H1 (cell line): ENCODE measurements at regions not wholly inside any gene's neighbourhood (a gene's known extent, or its start where the extent isn't known, plus 50 kb on each side); places are given as distances from the start of the nearest gene placed in this dataset.

Experiments used
- CTCF ChIA-PET: fragments of 300-600 bp; sonication (Branson Sonifier 250); formaldehyde crosslinking; loops from one replicate; lab custom pipeline; 2021; ENCODE audit not compliant: partially characterized antibody; lab: Charles Lee
- POLR2A ChIA-PET: fragments of 300-600 bp; sonication (Branson Sonifier 250); formaldehyde crosslinking; loops from one replicate; lab custom pipeline; 2021; ENCODE audit warnings: inconsistent platforms; ENCODE audit not compliant: partially characterized antibody; lab: Charles Lee
- DNase-seq, 2 experiments: peaks; one replicate each; pipeline versions ENCODE4 v3.0.0 to v3.0.0-alpha.2; 2010 to 2022; ENCODE audit warnings: low spot score in 2 of 2, low read depth in 1 of 2, mixed read lengths in 1 of 2
- FAIRE-seq: peaks from 2 replicates; lab custom pipeline; 2011; peaks lifted over from hg19 to GRCh38; lab: Jason Lieb, UNC
- H2AFZ ChIP-seq: 2 replicates; pipeline ENCODE4 v1.8.1; 2012; ENCODE audit warnings: low read length, inconsistent platforms
- H2AK5ac ChIP-seq: 2 replicates; pipeline ENCODE4 v1.6.1; 2013; ENCODE audit warnings: low read depth, low read length
- H2BK120ac ChIP-seq: replicated peaks from 2 replicates; pipeline ENCODE3; 2013; ENCODE audit warnings: low read depth, low read length, inconsistent platforms
- H2BK12ac ChIP-seq: 2 replicates; pipeline ENCODE4 v1.6.1; 2013; ENCODE audit warnings: low read depth, low read length
- H2BK15ac ChIP-seq: 2 replicates; pipeline ENCODE4 v1.6.1; 2013; ENCODE audit warnings: low read length
- H2BK20ac ChIP-seq: 2 replicates; pipeline ENCODE4 v1.6.1; 2013; ENCODE audit warnings: low read length
- H2BK5ac ChIP-seq: 2 replicates; pipeline ENCODE4 v1.6.1; 2013; ENCODE audit warnings: low read depth, low read length
- H3K14ac ChIP-seq: 2 replicates; pipeline ENCODE4 v1.6.1; 2013; ENCODE audit warnings: inconsistent platforms; ENCODE audit not compliant: insufficient read length
- H3K18ac ChIP-seq: 2 replicates; pipeline ENCODE4 v1.6.1; 2013; ENCODE audit warnings: low read length; ENCODE audit errors: extremely low read depth
- H3K23ac ChIP-seq: 2 replicates; pipeline ENCODE4 v1.6.1; 2013; ENCODE audit warnings: inconsistent platforms; ENCODE audit not compliant: insufficient read length
- H3K23me2 ChIP-seq: 2 replicates; pipeline ENCODE4 v1.6.1; 2013; ENCODE audit warnings: low read depth, low read length
- H3K27ac ChIP-seq: 2 replicates; pipeline ENCODE4 v1.6.1; 2011; ENCODE audit warnings: low read depth, low read length, inconsistent platforms
- H3K27me3 ChIP-seq, 4 experiments: replicated peaks in 1 of 4; 1 replicate in 1 of 4; 2 replicates in 3 of 4; pipeline versions ENCODE4 v1.6.1 to v1.8.1; 2011 to 2013; ENCODE audit warnings: low read length in 3 of 4, mild to moderate bottlenecking in 3 of 4, inconsistent platforms in 2 of 4, mixed read lengths in 2 of 4, moderate library complexity in 1 of 4; ENCODE audit not compliant: control insufficient read depth in 3 of 4, insufficient read depth in 3 of 4; ENCODE audit errors: extremely low read depth in 1 of 4
- H3K36me3 ChIP-seq, 4 experiments: 2 replicates each; pipeline versions ENCODE4 v1.6.1 to v1.8.1; 2011 to 2013; ENCODE audit warnings: mild to moderate bottlenecking in 4 of 4, low read length in 3 of 4, moderate library complexity in 2 of 4, control low read depth in 1 of 4, inconsistent platforms in 1 of 4; ENCODE audit not compliant: insufficient read depth in 4 of 4, control insufficient read depth in 2 of 4
- H3K4ac ChIP-seq: replicated peaks from 2 replicates; pipeline ENCODE3; 2013; ENCODE audit warnings: low read length, low read depth, mixed read lengths, inconsistent platforms; ENCODE audit not compliant: insufficient read length
- H3K4me1 ChIP-seq, 4 experiments: replicated peaks in 1 of 4; 1 replicate in 1 of 4; 2 replicates in 3 of 4; pipeline versions ENCODE4 v1.6.1 to v1.8.1; 2011 to 2013; ENCODE audit warnings: low read length in 3 of 4, inconsistent platforms in 2 of 4, mixed read lengths in 1 of 4; ENCODE audit not compliant: insufficient read depth in 4 of 4, control insufficient read depth in 3 of 4
- H3K4me2 ChIP-seq, 2 experiments: 2 replicates each; pipeline versions ENCODE4 v1.6.1 to v1.8.1; 2011 to 2013; ENCODE audit warnings: low read depth in 2 of 2, low read length in 2 of 2, control low read depth in 1 of 2, inconsistent platforms in 1 of 2, mild to moderate bottlenecking in 1 of 2; ENCODE audit not compliant: insufficient read depth in 1 of 2
- H3K4me3 ChIP-seq, 4 experiments: fragments of 200-600, 300-600 bp in 1 of 4; sonication (generic), shearing (Covaris generic), sonication (Bioruptor Twin) in 1 of 4; 2 replicates each; pipeline versions ENCODE4 v1.5.1 to v1.8.1; 2011 to 2016; ENCODE audit warnings: low read length in 4 of 4, low read depth in 3 of 4, control low read depth in 2 of 4, inconsistent platforms in 2 of 4, mild to moderate bottlenecking in 2 of 4, mixed read lengths in 1 of 4, moderate library complexity in 1 of 4; ENCODE audit not compliant: insufficient read depth in 2 of 4; ENCODE audit errors: extremely low read depth in 1 of 4
- H3K56ac ChIP-seq: replicated peaks from 2 replicates; pipeline ENCODE3; 2013; ENCODE audit warnings: low read depth, mild to moderate bottlenecking, mixed read lengths, low read length, inconsistent platforms; ENCODE audit not compliant: insufficient read length
- H3K79me1 ChIP-seq: 2 replicates; pipeline ENCODE4 v1.6.1; 2013; ENCODE audit warnings: low read depth, low read length, control low read depth
- H3K79me2 ChIP-seq, 2 experiments: 2 replicates each; pipeline versions ENCODE4 v1.6.1 to v1.8.1; 2012 to 2013; ENCODE audit warnings: low read length in 2 of 2, mild to moderate bottlenecking in 2 of 2, inconsistent platforms in 1 of 2; ENCODE audit not compliant: insufficient read depth in 2 of 2, control insufficient read depth in 1 of 2
- H3K9ac ChIP-seq, 4 experiments: replicated peaks in 1 of 4; 1 replicate in 1 of 4; 2 replicates in 3 of 4; pipeline versions ENCODE4 v1.6.1 to v1.8.1; 2011 to 2013; ENCODE audit warnings: low read depth in 3 of 4, low read length in 3 of 4, control low read depth in 2 of 4, mild to moderate bottlenecking in 2 of 4, moderate library complexity in 2 of 4, inconsistent platforms in 1 of 4; ENCODE audit errors: extremely low read depth in 1 of 4
- H3K9me3 ChIP-seq, 2 experiments: 2 replicates each; pipeline versions ENCODE4 v1.6.1 to v1.8.1; 2012 to 2013; ENCODE audit warnings: mild to moderate bottlenecking in 2 of 2, moderate library complexity in 2 of 2, control low read depth in 1 of 2, inconsistent platforms in 1 of 2, low read depth in 1 of 2, low read length in 1 of 2, mixed read lengths in 1 of 2; ENCODE audit not compliant: insufficient read depth in 2 of 2
- H4K20me1 ChIP-seq, 2 experiments: replicated peaks in 1 of 2; 2 replicates each; pipeline versions ENCODE3 to v1.8.1; 2011 to 2013; ENCODE audit warnings: inconsistent platforms in 2 of 2, low read length in 2 of 2, mild to moderate bottlenecking in 1 of 2; ENCODE audit not compliant: insufficient read depth in 2 of 2, control insufficient read depth in 1 of 2
- H4K5ac ChIP-seq: 2 replicates; pipeline ENCODE4 v1.6.1; 2013; ENCODE audit warnings: low read length, low read depth, mixed read lengths, inconsistent platforms; ENCODE audit not compliant: insufficient read length
- H4K8ac ChIP-seq: 2 replicates; pipeline ENCODE4 v1.8.0; 2013; ENCODE audit warnings: mild to moderate bottlenecking, moderate library complexity, low read length, inconsistent platforms; ENCODE audit not compliant: insufficient read depth; ENCODE audit errors: extremely low read depth
- H4K91ac ChIP-seq: replicated peaks from 2 replicates; pipeline ENCODE3; 2013; ENCODE audit warnings: low read length, mixed read lengths, inconsistent platforms; ENCODE audit not compliant: insufficient read length
- ASH2L ChIP-seq: fragments of 200-600, 300-600 bp; sonication (generic); IDR thresholded peaks from one replicate; pipeline ENCODE4 v1.7.1; 2017; ENCODE audit warnings: low read length
- EP300 ChIP-seq, 2 experiments: IDR thresholded peaks; 1 replicate in 1 of 2; 2 replicates in 1 of 2; pipeline ENCODE4 v1.6.1; 2011 to 2012; ENCODE audit warnings: low read depth in 2 of 2, low read length in 2 of 2, mild to moderate bottlenecking in 2 of 2, borderline replicate concordance in 1 of 2, inconsistent platforms in 1 of 2, moderate library complexity in 1 of 2
- HDAC6 ChIP-seq: IDR thresholded peaks from one replicate; pipeline ENCODE4 v1.7.1; 2012; ENCODE audit warnings: low read depth, mild to moderate bottlenecking, inconsistent platforms, low read length, moderate library complexity
- NANOG ChIP-seq: IDR thresholded peaks from 2 replicates; pipeline ENCODE4 v1.6.1; 2011; ENCODE audit warnings: low read length, low read depth, mild to moderate bottlenecking, inconsistent platforms; ENCODE audit not compliant: insufficient read depth, poor library complexity, severe bottlenecking
- WGBS, 2 experiments: shearing (Covaris generic) in 1 of 2; methylation state at CpG; one replicate each; pipeline versions ENCODE4 v1.1.6 to v1.1.7; 2013 to 2015; ENCODE audit warnings: low lambda C conversion rate in 2 of 2, mixed read lengths in 2 of 2, inconsistent platforms in 1 of 2, low coverage in 1 of 2, missing lambda C conversion rate in 1 of 2; ENCODE audit not compliant: insufficient replicate concordance in 2 of 2, insufficient coverage in 1 of 2, insufficient read length in 1 of 2; ENCODE audit errors: extremely low coverage in 1 of 2, missing lambda C conversion rate in 1 of 2; 5-methylcytosine and 5-hydroxymethylcytosine counted together
- TF ChIP-seq, protein P1 (sequence below), 3 experiments: IDR thresholded peaks; 1 replicate in 2 of 3; 2 replicates in 1 of 3; pipeline versions ENCODE4 v1.5.1 to v1.6.1; 2011; ENCODE audit warnings: low read length in 3 of 3, mild to moderate bottlenecking in 3 of 3, inconsistent platforms in 2 of 3, low read depth in 1 of 3, moderate library complexity in 1 of 3; ENCODE audit not compliant: insufficient read depth in 1 of 3; ENCODE audit errors: control extremely low read depth in 1 of 3

DNA sequence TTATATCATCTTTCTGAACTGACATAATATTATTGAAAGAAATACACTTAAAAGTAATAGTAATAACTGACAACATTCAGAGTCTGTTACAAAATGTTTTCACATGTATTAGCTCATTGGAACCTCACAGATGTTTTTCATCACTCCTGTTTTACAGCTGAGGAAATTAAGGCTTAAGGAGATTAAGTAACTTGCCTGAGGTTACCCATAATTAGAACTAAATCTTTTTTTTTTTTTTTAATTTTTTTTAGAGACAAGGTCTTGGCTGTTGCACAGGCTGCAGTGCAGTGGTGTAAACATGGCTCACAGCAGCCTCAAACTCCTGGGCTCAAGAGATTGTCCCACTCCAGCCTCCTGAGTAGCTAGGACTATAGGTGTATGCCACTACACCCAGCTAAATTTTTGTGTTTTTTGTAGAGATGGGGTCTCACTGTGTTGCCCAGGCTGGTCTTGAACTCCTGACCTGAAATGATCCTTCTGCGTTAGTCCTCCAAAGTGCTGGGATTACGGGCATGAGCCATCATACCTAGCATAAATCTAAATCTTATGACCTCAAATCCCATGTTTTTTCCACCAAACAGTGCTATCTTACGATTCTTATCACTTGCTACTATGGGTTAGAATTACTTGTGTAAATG, 64.7 kb upstream of the MACF1 start:
- H2BK12ac ChIP-seq = no peak overlapping the region
- peaks cover 6 to 26% (median 15%) of the 10 kb centered on the region in 4 experiments; a peak in 5 of 7 replicates for H3K4me1 ChIP-seq
- no peak overlapping the region for H3K27ac ChIP-seq
- H3K79me1 ChIP-seq = peaks cover 8% of the 10 kb centered on the region
- H3K4ac ChIP-seq = no peak overlapping the region
- ChIA-PET CTCF (interaction anchor here (0.6 to 9.2 kb wide), 10 partner anchors 7 to 580 kb away, joined by 3 to 60 read pairs (median 4); no protein-coding TSS in a partner anchor), POLR2A (interaction anchor here (1.0 to 6.5 kb wide), 4 partner anchors 11 to 29 kb away, joined by 3 to 71 read pairs (median 28); no protein-coding TSS in a partner anchor)
- no peak overlapping the region for H2BK5ac ChIP-seq
- H3K79me2 ChIP-seq = peaks cover 8 to 82% of the 10 kb centered on the region in 2 experiments; a peak in 3 of 4 replicates
- H4K5ac ChIP-seq = no peak overlapping the region
- no peaks in the 10 kb centered on the region for H3K9me3 ChIP-seq
- no peak overlapping the region for H2AK5ac ChIP-seq
- H4K8ac ChIP-seq = no peak overlapping the region
- no peak overlapping the region for H3K4me3 ChIP-seq
- no peak overlapping the region for H2AFZ ChIP-seq
- no peaks in the 10 kb centered on the region; the same call in 1 of the 2 replicates for H3K23me2 ChIP-seq
- H2BK15ac ChIP-seq = no peak overlapping the region
- no peak overlapping the region for H3K18ac ChIP-seq
- no peak overlapping the region for H2BK20ac ChIP-seq
- H3K14ac ChIP-seq = no peak overlapping the region
- FAIRE-seq (no peak), DNase-seq (no peak)
- H4K91ac ChIP-seq = no peak overlapping the region
- 85% methylated on average over 3 of the region's 3 CpGs; no CpG with 5 or more reads in 1 of the 2 experiments for WGBS, 2 experiments
- H3K36me3 ChIP-seq = no peaks in the 10 kb centered on the region
- no peak overlapping the region for H2BK120ac ChIP-seq
- no peak overlapping the region for H3K56ac ChIP-seq
- no peak overlapping the region for H3K9ac ChIP-seq
- no peak overlapping the region for H3K4me2 ChIP-seq
- H3K27me3 ChIP-seq = no peaks in the 10 kb centered on the region
- no peaks in the 10 kb centered on the region for H4K20me1 ChIP-seq
- no peak overlapping the region for H3K23ac ChIP-seq
- no peak for TF ChIP-seq HDAC6
- TF ChIP-seq ASH2L = no peak
- TF ChIP-seq, protein P1, sequence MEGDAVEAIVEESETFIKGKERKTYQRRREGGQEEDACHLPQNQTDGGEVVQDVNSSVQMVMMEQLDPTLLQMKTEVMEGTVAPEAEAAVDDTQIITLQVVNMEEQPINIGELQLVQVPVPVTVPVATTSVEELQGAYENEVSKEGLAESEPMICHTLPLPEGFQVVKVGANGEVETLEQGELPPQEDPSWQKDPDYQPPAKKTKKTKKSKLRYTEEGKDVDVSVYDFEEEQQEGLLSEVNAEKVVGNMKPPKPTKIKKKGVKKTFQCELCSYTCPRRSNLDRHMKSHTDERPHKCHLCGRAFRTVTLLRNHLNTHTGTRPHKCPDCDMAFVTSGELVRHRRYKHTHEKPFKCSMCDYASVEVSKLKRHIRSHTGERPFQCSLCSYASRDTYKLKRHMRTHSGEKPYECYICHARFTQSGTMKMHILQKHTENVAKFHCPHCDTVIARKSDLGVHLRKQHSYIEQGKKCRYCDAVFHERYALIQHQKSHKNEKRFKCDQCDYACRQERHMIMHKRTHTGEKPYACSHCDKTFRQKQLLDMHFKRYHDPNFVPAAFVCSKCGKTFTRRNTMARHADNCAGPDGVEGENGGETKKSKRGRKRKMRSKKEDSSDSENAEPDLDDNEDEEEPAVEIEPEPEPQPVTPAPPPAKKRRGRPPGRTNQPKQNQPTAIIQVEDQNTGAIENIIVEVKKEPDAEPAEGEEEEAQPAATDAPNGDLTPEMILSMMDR (IDR thresholded peaks at IDR 0.05; ENCODE audit: control extremely low read depth in 1 of 3, insufficient read depth in 1 of 3, low read depth in 1 of 3, low read length in 3 of 3) = no peak
- no peak for TF ChIP-seq NANOG
- no peak for TF ChIP-seq EP300 (IDR thresholded peaks at IDR 0.05; ENCODE audit: borderline replicate concordance in 1 of 2, low read depth in 2 of 2, low read length in 2 of 2)
